ENCODE measurements at regions not wholly inside any gene's neighbourhood (a gene's known extent, or its start where the extent isn't known, plus 50 kb on each side); places are given as distances from the start of the nearest gene placed in this dataset.

- Histone ChIP-seq H3K27ac (ENCODE audit: low read depth, low read length) (no peak overlapping the region), H3K9me3 (ENCODE audit: low read length) (no peaks in the 10 kb centered on the region), H3K27me3 (ENCODE audit: control insufficient read depth in 1 of 2, insufficient read depth in 2 of 2, low read length in 2 of 2) (no peaks in the 10 kb centered on the region), H3K36me3 (ENCODE audit: insufficient read depth, low read length) (no peaks in the 10 kb centered on the region), H3K9ac (ENCODE audit: low read length) (no peak overlapping the region), H3K4me1 (ENCODE audit: insufficient read depth, low read length) (no peaks in the 10 kb centered on the region), H3K4me3 (ENCODE audit: low read depth in 1 of 2, low read length in 2 of 2) (no peak overlapping the region)
These were observed 322.5 kb upstream of the SLC24A2 start for GRCh38 chr9:20111173-20111843.

GRCh38 chr9:20095430-20096092 is 306.7 kb upstream of the SLC24A2 start:
- H3K9me3 ChIP-seq (ENCODE audit: low read length), result no peaks in the 10 kb centered on the region
- H3K4me1 ChIP-seq (ENCODE audit: insufficient read depth, low read length), result no peaks in the 10 kb centered on the region
- no peak overlapping the region for H3K9ac ChIP-seq (ENCODE audit: low read length)
- no peak overlapping the region for H3K27ac ChIP-seq (ENCODE audit: low read depth, low read length)
- H3K4me3 ChIP-seq (ENCODE audit: low read depth in 1 of 2, low read length in 2 of 2), result no peak overlapping the region
- H3K27me3 ChIP-seq (ENCODE audit: control insufficient read depth in 1 of 2, insufficient read depth in 2 of 2, low read length in 2 of 2), result no peaks in the 10 kb centered on the region
- no peaks in the 10 kb centered on the region for H3K36me3 ChIP-seq (ENCODE audit: insufficient read depth, low read length)

GRCh38 chr9:20092561-20092960 is 303.7 kb upstream of the SLC24A2 start:
- no peaks in the 10 kb centered on the region for H3K36me3 ChIP-seq (ENCODE audit: insufficient read depth, low read length)
- H3K9ac ChIP-seq (ENCODE audit: low read length), result no peak overlapping the region
- no peaks in the 10 kb centered on the region for H3K4me1 ChIP-seq (ENCODE audit: insufficient read depth, low read length)
- no peaks in the 10 kb centered on the region for H3K9me3 ChIP-seq (ENCODE audit: low read length)
- no peak overlapping the region for H3K4me3 ChIP-seq (ENCODE audit: low read depth in 1 of 2, low read length in 2 of 2)
- H3K27me3 ChIP-seq (ENCODE audit: control insufficient read depth in 1 of 2, insufficient read depth in 2 of 2, low read length in 2 of 2), result no peaks in the 10 kb centered on the region
- no peak overlapping the region for H3K27ac ChIP-seq (ENCODE audit: low read depth, low read length)

- no peaks in the 10 kb centered on the region for H3K36me3 ChIP-seq (ENCODE audit: insufficient read depth, low read length)
These were observed 298.6 kb upstream of the SLC24A2 start for GRCh38 chr9:20087481-20087880.

GRCh38 chr9:20085842-20086241 is 297.0 kb upstream of the SLC24A2 start:
- Histone ChIP-seq H3K9ac (ENCODE audit: low read length) (no peak overlapping the region), H3K4me1 (ENCODE audit: insufficient read depth, low read length) (no peaks in the 10 kb centered on the region), H3K4me3 (ENCODE audit: low read depth in 1 of 2, low read length in 2 of 2) (no peak overlapping the region), H3K36me3 (ENCODE audit: insufficient read depth, low read length) (no peaks in the 10 kb centered on the region), H3K9me3 (ENCODE audit: low read length) (no peaks in the 10 kb centered on the region), H3K27me3 (ENCODE audit: control insufficient read depth in 1 of 2, insufficient read depth in 2 of 2, low read length in 2 of 2) (no peaks in the 10 kb centered on the region), H3K27ac (ENCODE audit: low read depth, low read length) (no peak overlapping the region)

More at GRCh38 chr9:20087481-20087880, 298.6 kb upstream of the SLC24A2 start:
- no peaks in the 10 kb centered on the region for H3K4me1 ChIP-seq (ENCODE audit: insufficient read depth, low read length)
- no peak overlapping the region for H3K4me3 ChIP-seq (ENCODE audit: low read depth in 1 of 2, low read length in 2 of 2)
- H3K27me3 ChIP-seq (ENCODE audit: control insufficient read depth in 1 of 2, insufficient read depth in 2 of 2, low read length in 2 of 2), result no peaks in the 10 kb centered on the region
- H3K9me3 ChIP-seq (ENCODE audit: low read length), result no peaks in the 10 kb centered on the region
- no peak overlapping the region for H3K27ac ChIP-seq (ENCODE audit: low read depth, low read length)
- no peak overlapping the region for H3K9ac ChIP-seq (ENCODE audit: low read length)

- no peaks in the 10 kb centered on the region for H3K36me3 ChIP-seq (ENCODE audit: insufficient read depth, low read length)
These were observed 295.3 kb upstream of the SLC24A2 start for GRCh38 chr9:20084125-20084524.

GRCh38 chr9:20083390-20083789 is 294.6 kb upstream of the SLC24A2 start:
- Histone ChIP-seq H3K4me3 (ENCODE audit: low read depth in 1 of 2, low read length in 2 of 2) (no peak overlapping the region), H3K4me1 (ENCODE audit: insufficient read depth, low read length) (no peaks in the 10 kb centered on the region), H3K36me3 (ENCODE audit: insufficient read depth, low read length) (no peaks in the 10 kb centered on the region), H3K9ac (ENCODE audit: low read length) (no peak overlapping the region), H3K9me3 (ENCODE audit: low read length) (no peaks in the 10 kb centered on the region), H3K27me3 (ENCODE audit: control insufficient read depth in 1 of 2, insufficient read depth in 2 of 2, low read length in 2 of 2) (no peaks in the 10 kb centered on the region), H3K27ac (ENCODE audit: low read depth, low read length) (no peak overlapping the region)

More at GRCh38 chr9:20084125-20084524, 295.3 kb upstream of the SLC24A2 start:
- no peaks in the 10 kb centered on the region for H3K9me3 ChIP-seq (ENCODE audit: low read length)
- H3K27me3 ChIP-seq (ENCODE audit: control insufficient read depth in 1 of 2, insufficient read depth in 2 of 2, low read length in 2 of 2), result no peaks in the 10 kb centered on the region
- no peaks in the 10 kb centered on the region for H3K4me1 ChIP-seq (ENCODE audit: insufficient read depth, low read length)
- H3K9ac ChIP-seq (ENCODE audit: low read length), result no peak overlapping the region
- no peak overlapping the region for H3K27ac ChIP-seq (ENCODE audit: low read depth, low read length)
- H3K4me3 ChIP-seq (ENCODE audit: low read depth in 1 of 2, low read length in 2 of 2), result no peak overlapping the region

GRCh38 chr9:20082831-20083230 is 294.0 kb upstream of the SLC24A2 start:
- Histone ChIP-seq H3K4me3 (ENCODE audit: low read depth in 1 of 2, low read length in 2 of 2) (no peak overlapping the region), H3K9ac (ENCODE audit: low read length) (no peak overlapping the region), H3K27ac (ENCODE audit: low read depth, low read length) (no peak overlapping the region)

GRCh38 chr9:20082406-20082805 is 293.6 kb upstream of the SLC24A2 start:
- no peaks in the 10 kb centered on the region for H3K9me3 ChIP-seq (ENCODE audit: low read length)
- H3K27ac ChIP-seq (ENCODE audit: low read depth, low read length), result no peak overlapping the region
- no peaks in the 10 kb centered on the region for H3K36me3 ChIP-seq (ENCODE audit: insufficient read depth, low read length)
- H3K4me3 ChIP-seq (ENCODE audit: low read depth in 1 of 2, low read length in 2 of 2), result no peak overlapping the region
- H3K4me1 ChIP-seq (ENCODE audit: insufficient read depth, low read length), result no peaks in the 10 kb centered on the region
- no peak overlapping the region for H3K9ac ChIP-seq (ENCODE audit: low read length)
- no peaks in the 10 kb centered on the region for H3K27me3 ChIP-seq (ENCODE audit: control insufficient read depth in 1 of 2, insufficient read depth in 2 of 2, low read length in 2 of 2)

More at GRCh38 chr9:20082831-20083230, 294.0 kb upstream of the SLC24A2 start:
- Histone ChIP-seq H3K36me3 (ENCODE audit: insufficient read depth, low read length) (no peaks in the 10 kb centered on the region), H3K9me3 (ENCODE audit: low read length) (no peaks in the 10 kb centered on the region), H3K4me1 (ENCODE audit: insufficient read depth, low read length) (no peaks in the 10 kb centered on the region), H3K27me3 (ENCODE audit: control insufficient read depth in 1 of 2, insufficient read depth in 2 of 2, low read length in 2 of 2) (no peaks in the 10 kb centered on the region)

- H3K27ac ChIP-seq (ENCODE audit: low read depth, low read length), result no peak overlapping the region
- no peaks in the 10 kb centered on the region for H3K4me1 ChIP-seq (ENCODE audit: insufficient read depth, low read length)
- no peaks in the 10 kb centered on the region for H3K9me3 ChIP-seq (ENCODE audit: low read length)
- no peak overlapping the region for H3K4me3 ChIP-seq (ENCODE audit: low read depth in 1 of 2, low read length in 2 of 2)
- no peaks in the 10 kb centered on the region for H3K27me3 ChIP-seq (ENCODE audit: control insufficient read depth in 1 of 2, insufficient read depth in 2 of 2, low read length in 2 of 2)
- H3K36me3 ChIP-seq (ENCODE audit: insufficient read depth, low read length), result no peaks in the 10 kb centered on the region
- no peak overlapping the region for H3K9ac ChIP-seq (ENCODE audit: low read length)
These were observed 289.4 kb upstream of the SLC24A2 start for GRCh38 chr9:20078246-20078645.

GRCh38 chr9:20074291-20074690 is 285.5 kb upstream of the SLC24A2 start:
- H3K9me3 ChIP-seq (ENCODE audit: low read length), result no peaks in the 10 kb centered on the region
- H3K36me3 ChIP-seq (ENCODE audit: insufficient read depth, low read length), result no peaks in the 10 kb centered on the region
- no peaks in the 10 kb centered on the region for H3K4me1 ChIP-seq (ENCODE audit: insufficient read depth, low read length)
- H3K27ac ChIP-seq (ENCODE audit: low read depth, low read length), result no peak overlapping the region
- H3K9ac ChIP-seq (ENCODE audit: low read length), result no peak overlapping the region
- no peaks in the 10 kb centered on the region for H3K27me3 ChIP-seq (ENCODE audit: control insufficient read depth in 1 of 2, insufficient read depth in 2 of 2, low read length in 2 of 2)
- H3K4me3 ChIP-seq (ENCODE audit: low read depth in 1 of 2, low read length in 2 of 2), result no peak overlapping the region

GRCh38 chr9:20070336-20070735 is 281.5 kb upstream of the SLC24A2 start:
- H3K27ac ChIP-seq (ENCODE audit: low read depth, low read length), result no peak overlapping the region

More at GRCh38 chr9:20070336-20070735, 281.5 kb upstream of the SLC24A2 start:
- Histone ChIP-seq H3K9ac (ENCODE audit: low read length) (no peak overlapping the region), H3K27me3 (ENCODE audit: control insufficient read depth in 1 of 2, insufficient read depth in 2 of 2, low read length in 2 of 2) (no peaks in the 10 kb centered on the region), H3K4me3 (ENCODE audit: low read depth in 1 of 2, low read length in 2 of 2) (no peak overlapping the region), H3K9me3 (ENCODE audit: low read length) (no peaks in the 10 kb centered on the region), H3K36me3 (ENCODE audit: insufficient read depth, low read length) (no peaks in the 10 kb centered on the region), H3K4me1 (ENCODE audit: insufficient read depth, low read length) (no peaks in the 10 kb centered on the region)
